ENCODE measurements at regions not wholly inside any gene's neighbourhood (a gene's known extent, or its start where the extent isn't known, plus 50 kb on each side); places are given as distances from the start of the nearest gene placed in this dataset.

DNA sequence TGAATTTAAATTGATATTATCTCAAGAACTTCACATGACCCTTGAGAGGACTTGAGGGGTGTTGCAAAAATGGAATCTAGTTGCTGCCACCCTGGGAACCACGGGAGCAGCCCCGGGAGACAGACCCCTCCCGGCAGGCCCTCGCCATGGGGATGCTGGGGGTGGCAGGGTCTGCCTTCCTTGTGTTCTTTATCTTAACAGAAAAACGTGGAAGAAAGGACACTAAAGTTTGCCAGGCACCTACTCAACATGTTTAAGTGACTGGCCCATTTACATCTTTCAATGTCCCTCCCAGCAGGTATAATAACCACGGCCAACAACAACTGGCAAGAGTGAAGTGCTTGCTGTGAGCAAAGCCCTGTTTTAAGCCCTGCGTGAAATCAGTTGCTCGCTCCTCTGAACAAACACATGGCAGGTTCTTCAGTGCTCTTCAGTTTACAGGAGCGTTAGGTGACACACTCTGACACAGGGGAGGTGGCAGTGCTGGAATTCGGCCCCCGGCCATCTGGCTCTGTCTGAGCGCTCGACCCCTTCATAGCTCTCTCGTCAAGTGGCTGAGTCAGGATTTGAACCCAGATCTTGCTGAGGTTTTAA is 112.5 kb downstream of the ASB7 start:
- no peak for TF ChIP-seq YY1 (IDR thresholded peaks at IDR 0.05; ENCODE audit: low read depth)
- TF ChIP-seq POLR2AphosphoS5 (IDR thresholded peaks at IDR 0.05; ENCODE audit: low read depth, low read length): no peak
- TF ChIP-seq, protein P1, sequence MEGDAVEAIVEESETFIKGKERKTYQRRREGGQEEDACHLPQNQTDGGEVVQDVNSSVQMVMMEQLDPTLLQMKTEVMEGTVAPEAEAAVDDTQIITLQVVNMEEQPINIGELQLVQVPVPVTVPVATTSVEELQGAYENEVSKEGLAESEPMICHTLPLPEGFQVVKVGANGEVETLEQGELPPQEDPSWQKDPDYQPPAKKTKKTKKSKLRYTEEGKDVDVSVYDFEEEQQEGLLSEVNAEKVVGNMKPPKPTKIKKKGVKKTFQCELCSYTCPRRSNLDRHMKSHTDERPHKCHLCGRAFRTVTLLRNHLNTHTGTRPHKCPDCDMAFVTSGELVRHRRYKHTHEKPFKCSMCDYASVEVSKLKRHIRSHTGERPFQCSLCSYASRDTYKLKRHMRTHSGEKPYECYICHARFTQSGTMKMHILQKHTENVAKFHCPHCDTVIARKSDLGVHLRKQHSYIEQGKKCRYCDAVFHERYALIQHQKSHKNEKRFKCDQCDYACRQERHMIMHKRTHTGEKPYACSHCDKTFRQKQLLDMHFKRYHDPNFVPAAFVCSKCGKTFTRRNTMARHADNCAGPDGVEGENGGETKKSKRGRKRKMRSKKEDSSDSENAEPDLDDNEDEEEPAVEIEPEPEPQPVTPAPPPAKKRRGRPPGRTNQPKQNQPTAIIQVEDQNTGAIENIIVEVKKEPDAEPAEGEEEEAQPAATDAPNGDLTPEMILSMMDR (IDR thresholded peaks at IDR 0.05): no peak
- TF ChIP-seq, protein P2, sequence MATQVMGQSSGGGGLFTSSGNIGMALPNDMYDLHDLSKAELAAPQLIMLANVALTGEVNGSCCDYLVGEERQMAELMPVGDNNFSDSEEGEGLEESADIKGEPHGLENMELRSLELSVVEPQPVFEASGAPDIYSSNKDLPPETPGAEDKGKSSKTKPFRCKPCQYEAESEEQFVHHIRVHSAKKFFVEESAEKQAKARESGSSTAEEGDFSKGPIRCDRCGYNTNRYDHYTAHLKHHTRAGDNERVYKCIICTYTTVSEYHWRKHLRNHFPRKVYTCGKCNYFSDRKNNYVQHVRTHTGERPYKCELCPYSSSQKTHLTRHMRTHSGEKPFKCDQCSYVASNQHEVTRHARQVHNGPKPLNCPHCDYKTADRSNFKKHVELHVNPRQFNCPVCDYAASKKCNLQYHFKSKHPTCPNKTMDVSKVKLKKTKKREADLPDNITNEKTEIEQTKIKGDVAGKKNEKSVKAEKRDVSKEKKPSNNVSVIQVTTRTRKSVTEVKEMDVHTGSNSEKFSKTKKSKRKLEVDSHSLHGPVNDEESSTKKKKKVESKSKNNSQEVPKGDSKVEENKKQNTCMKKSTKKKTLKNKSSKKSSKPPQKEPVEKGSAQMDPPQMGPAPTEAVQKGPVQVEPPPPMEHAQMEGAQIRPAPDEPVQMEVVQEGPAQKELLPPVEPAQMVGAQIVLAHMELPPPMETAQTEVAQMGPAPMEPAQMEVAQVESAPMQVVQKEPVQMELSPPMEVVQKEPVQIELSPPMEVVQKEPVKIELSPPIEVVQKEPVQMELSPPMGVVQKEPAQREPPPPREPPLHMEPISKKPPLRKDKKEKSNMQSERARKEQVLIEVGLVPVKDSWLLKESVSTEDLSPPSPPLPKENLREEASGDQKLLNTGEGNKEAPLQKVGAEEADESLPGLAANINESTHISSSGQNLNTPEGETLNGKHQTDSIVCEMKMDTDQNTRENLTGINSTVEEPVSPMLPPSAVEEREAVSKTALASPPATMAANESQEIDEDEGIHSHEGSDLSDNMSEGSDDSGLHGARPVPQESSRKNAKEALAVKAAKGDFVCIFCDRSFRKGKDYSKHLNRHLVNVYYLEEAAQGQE (IDR thresholded peaks at IDR 0.05; ENCODE audit: low read depth, low read length): no peak
- no peak for TF ChIP-seq EP300 (IDR thresholded peaks at IDR 0.05; ENCODE audit: borderline replicate concordance in 1 of 2, low read depth in 1 of 2, low read length in 1 of 2)
